OCI-LY7 (cell line): ENCODE measurements at regions not wholly inside any gene's neighbourhood (a gene's known extent, or its start where the extent isn't known, plus 50 kb on each side); places are given as distances from the start of the nearest gene placed in this dataset.

Experiments used
- BruUV-seq: library from RNA; stranded (reverse); fragments of 400-500 nt; replicated peaks from 2 replicates; lab custom pipeline; 2021; lab: Mats Ljungman, UMichigan
- CTCF ChIA-PET: fragments of 300-600 bp; sonication (Branson Sonifier 250); formaldehyde crosslinking; loops from one replicate; lab custom pipeline; 2022; ENCODE audit warnings: antibody characterized with exemption; ENCODE audit not compliant: unreplicated experiment; lab: Charles Lee
- POLR2A ChIA-PET: fragments of 300-600 bp; sonication (Branson Sonifier 250); formaldehyde crosslinking; loops from one replicate; lab custom pipeline; 2022; ENCODE audit warnings: antibody characterized with exemption; lab: Charles Lee
- DNase-seq: peaks from one replicate; pipeline ENCODE4 v3.0.0-alpha.2; 2015; ENCODE audit warnings: low spot score
- H2AFZ ChIP-seq: fragments of 200-600 bp; sonication (generic), shearing (Covaris generic); 2 replicates; pipeline ENCODE4 v1.6.1; 2014; ENCODE audit warnings: mild to moderate bottlenecking, antibody characterized with exemption, low read length, moderate library complexity
- H3K27ac ChIP-seq: fragments of 200-600 bp; sonication (generic); 2 replicates; pipeline ENCODE4 v1.5.1; 2014; ENCODE audit warnings: mixed run types, low read depth, mild to moderate bottlenecking, moderate library complexity, low read length, inconsistent platforms; ENCODE audit not compliant: poor library complexity, severe bottlenecking
- H3K36me3 ChIP-seq: fragments of 200-600 bp; sonication (generic); 2 replicates; pipeline ENCODE4 v1.6.1; 2014; ENCODE audit warnings: mild to moderate bottlenecking, antibody characterized with exemption, low read length, moderate library complexity, mixed read lengths; ENCODE audit not compliant: insufficient read depth
- H3K4me1 ChIP-seq: fragments of 200-600 bp; sonication (generic); 2 replicates; pipeline ENCODE4 v1.5.1; 2014; ENCODE audit warnings: mild to moderate bottlenecking, low read length; ENCODE audit not compliant: insufficient read depth, poor library complexity, severe bottlenecking
- H3K4me2 ChIP-seq: fragments of 200-600 bp; sonication (generic); 2 replicates; pipeline ENCODE4 v1.6.1; 2014; ENCODE audit warnings: mild to moderate bottlenecking, low read length
- H3K4me3 ChIP-seq: fragments of 200-600 bp; sonication (generic); 2 replicates; pipeline ENCODE4 v1.5.1; 2014; ENCODE audit warnings: mild to moderate bottlenecking, low read depth, low read length; ENCODE audit not compliant: poor library complexity, severe bottlenecking
- H3K79me2 ChIP-seq: fragments of 200-600 bp; sonication (generic); 2 replicates; pipeline ENCODE4 v1.6.1; 2016; ENCODE audit warnings: low read depth, mild to moderate bottlenecking, low read length, moderate library complexity, mixed read lengths; ENCODE audit not compliant: insufficient read depth
- H3K9me2 ChIP-seq: fragments of 200-600 bp; sonication (generic); 2 replicates; pipeline ENCODE4 v1.6.1; 2016; ENCODE audit warnings: mild to moderate bottlenecking, low read length, mixed read lengths; ENCODE audit not compliant: insufficient read depth
- H3K9me3 ChIP-seq: fragments of 200-600 bp; sonication (generic); 2 replicates; pipeline ENCODE4 v1.6.1; 2014; ENCODE audit warnings: mild to moderate bottlenecking, mixed run types, low read length, mixed read lengths
- H4K20me1 ChIP-seq: fragments of 200-600 bp; sonication (generic); 2 replicates; pipeline ENCODE4 v1.6.1; 2014; ENCODE audit warnings: mild to moderate bottlenecking, antibody characterized with exemption, low read length, moderate library complexity, mixed read lengths; ENCODE audit not compliant: insufficient read depth
- EZH2phosphoT487 ChIP-seq: fragments of 200-600 bp; sonication (generic); IDR thresholded peaks from 2 replicates; pipeline ENCODE4 v1.6.1; 2018; ENCODE audit warnings: low read depth, borderline replicate concordance, mild to moderate bottlenecking, mixed run types, antibody characterized with exemption, low read length, moderate library complexity, mixed read lengths
- intact Hi-C: fragments of 100-400 bp; cut with micrococcal nuclease; formaldehyde crosslinking; loops from one replicate; pipeline ENCODE4 v1.10.0; 2022; ENCODE audit not compliant: unreplicated experiment
- TF ChIP-seq, protein P1 (sequence below): fragments of 200-600 bp; sonication (generic); conservative IDR thresholded peaks from 2 replicates; pipeline ENCODE4 v1.5.1; 2014; ENCODE audit warnings: mild to moderate bottlenecking, antibody characterized with exemption, low read length, moderate library complexity, mixed read lengths

DNA sequence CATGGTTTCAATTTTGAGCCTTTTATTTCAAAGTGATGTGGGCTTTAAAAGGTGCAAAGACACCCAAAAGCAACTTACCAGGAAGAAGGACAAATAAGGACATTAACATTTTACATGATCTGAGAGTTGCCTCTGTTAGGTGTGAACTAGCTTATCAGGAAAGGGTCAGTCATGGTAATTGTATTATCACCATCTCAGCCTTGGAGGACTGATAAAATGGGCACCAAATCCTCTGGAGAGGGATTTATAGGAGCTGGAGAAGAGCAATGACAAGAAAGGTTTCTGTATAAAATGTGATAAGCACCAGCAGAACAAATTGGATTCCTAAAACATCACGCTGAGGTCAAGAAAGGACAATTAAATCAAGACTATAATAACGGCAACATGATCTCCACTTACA is 217.7 kb upstream of the PRICKLE1 start:
- H3K4me2 ChIP-seq, result no peak overlapping the region
- no TSS peak for BruUV-seq
- TF ChIP-seq, protein P1, sequence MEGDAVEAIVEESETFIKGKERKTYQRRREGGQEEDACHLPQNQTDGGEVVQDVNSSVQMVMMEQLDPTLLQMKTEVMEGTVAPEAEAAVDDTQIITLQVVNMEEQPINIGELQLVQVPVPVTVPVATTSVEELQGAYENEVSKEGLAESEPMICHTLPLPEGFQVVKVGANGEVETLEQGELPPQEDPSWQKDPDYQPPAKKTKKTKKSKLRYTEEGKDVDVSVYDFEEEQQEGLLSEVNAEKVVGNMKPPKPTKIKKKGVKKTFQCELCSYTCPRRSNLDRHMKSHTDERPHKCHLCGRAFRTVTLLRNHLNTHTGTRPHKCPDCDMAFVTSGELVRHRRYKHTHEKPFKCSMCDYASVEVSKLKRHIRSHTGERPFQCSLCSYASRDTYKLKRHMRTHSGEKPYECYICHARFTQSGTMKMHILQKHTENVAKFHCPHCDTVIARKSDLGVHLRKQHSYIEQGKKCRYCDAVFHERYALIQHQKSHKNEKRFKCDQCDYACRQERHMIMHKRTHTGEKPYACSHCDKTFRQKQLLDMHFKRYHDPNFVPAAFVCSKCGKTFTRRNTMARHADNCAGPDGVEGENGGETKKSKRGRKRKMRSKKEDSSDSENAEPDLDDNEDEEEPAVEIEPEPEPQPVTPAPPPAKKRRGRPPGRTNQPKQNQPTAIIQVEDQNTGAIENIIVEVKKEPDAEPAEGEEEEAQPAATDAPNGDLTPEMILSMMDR, result no peak
- no peak for TF ChIP-seq EZH2phosphoT487
- POLR2A ChIA-PET, result interaction anchor here (0.9 kb wide), 1 partner anchor 378 kb away, joined by 3 read pairs; no protein-coding TSS in a partner anchor
- no peak for DNase-seq
- H3K9me3 ChIP-seq, result no peaks in the 10 kb centered on the region
- H3K4me1 ChIP-seq, result no peaks in the 10 kb centered on the region
- H3K36me3 ChIP-seq, result no peaks in the 10 kb centered on the region
- H3K9me2 ChIP-seq, result no peaks in the 10 kb centered on the region
- no peaks in the 10 kb centered on the region for H4K20me1 ChIP-seq
- no peak overlapping the region for H3K4me3 ChIP-seq
- no peak overlapping the region for H2AFZ ChIP-seq
- CTCF ChIA-PET, result no interaction called here
- intact Hi-C loops, result no loop called here
- H3K79me2 ChIP-seq, result no peaks in the 10 kb centered on the region
- H3K27ac ChIP-seq, result no peak overlapping the region

DNA sequence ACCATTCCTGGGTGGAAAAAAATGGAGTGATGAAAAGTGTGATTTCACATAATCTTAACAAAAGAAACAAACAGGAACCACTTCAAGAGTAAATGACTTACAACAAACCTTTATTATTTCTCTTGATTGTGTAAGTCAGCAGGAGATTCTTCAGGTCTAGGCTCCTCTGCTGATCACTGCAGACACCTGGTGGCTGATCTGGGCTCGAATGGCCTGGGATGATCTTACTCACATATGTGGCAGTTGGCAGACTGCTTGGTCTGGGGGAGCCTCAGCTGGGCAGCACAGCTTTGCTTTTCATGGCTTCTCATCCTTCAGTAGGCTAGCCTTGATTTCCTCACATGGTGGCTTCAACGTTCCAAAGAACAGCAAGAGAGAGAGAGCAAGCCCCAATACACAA is 215.4 kb upstream of the PRICKLE1 start:
- Histone ChIP-seq H4K20me1 (no peaks in the 10 kb centered on the region), H2AFZ (no peak overlapping the region), H3K9me2 (no peaks in the 10 kb centered on the region), H3K27ac (no peak overlapping the region), H3K4me2 (no peak overlapping the region), H3K79me2 (no peaks in the 10 kb centered on the region), H3K4me3 (no peak overlapping the region), H3K4me1 (no peaks in the 10 kb centered on the region), H3K9me3 (no peaks in the 10 kb centered on the region), H3K36me3 (no peaks in the 10 kb centered on the region)
- POLR2A ChIA-PET, result no interaction called here
- no TSS peak for BruUV-seq
- intact Hi-C loops, result no loop called here
- CTCF ChIA-PET, result no interaction called here
- DNase-seq, result no peak
- TF ChIP-seq, protein P1, result no peak
- TF ChIP-seq EZH2phosphoT487, result no peak

DNA sequence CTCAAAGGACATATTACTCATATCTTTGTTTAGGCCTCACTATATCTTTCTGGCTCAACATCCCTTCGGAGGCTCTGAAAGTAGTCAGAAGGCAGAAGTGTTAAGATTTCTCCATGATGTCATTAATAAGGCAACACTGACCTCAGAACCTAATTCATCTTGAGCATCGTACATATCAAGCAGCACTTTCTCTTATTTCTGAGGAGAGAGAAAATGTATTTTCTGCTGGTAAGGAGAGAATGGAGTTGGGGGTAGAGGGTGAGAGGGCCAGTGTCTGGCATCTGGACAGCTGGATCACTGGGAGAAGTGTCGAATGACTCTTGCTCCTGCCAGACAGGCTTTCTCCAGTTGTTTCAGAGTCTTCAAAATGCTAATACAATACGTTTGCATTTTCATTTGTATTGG is 213.2 kb upstream of the PRICKLE1 start:
- no TSS peak for BruUV-seq

More for the DNA sequence above, 213.2 kb upstream of the PRICKLE1 start:
- no peak overlapping the region for H3K27ac ChIP-seq
- H3K79me2 ChIP-seq, result no peaks in the 10 kb centered on the region
- H3K4me1 ChIP-seq, result no peaks in the 10 kb centered on the region
- intact Hi-C loops, result no loop called here
- no peaks in the 10 kb centered on the region for H4K20me1 ChIP-seq
- H3K4me3 ChIP-seq, result no peak overlapping the region
- DNase-seq, result no peak
- H3K4me2 ChIP-seq, result no peak overlapping the region
- ChIA-PET CTCF (no interaction called here), POLR2A (interaction anchor here (1.0 kb wide), 1 partner anchor 9 kb away, joined by 3 read pairs; no protein-coding TSS in a partner anchor)
- no peaks in the 10 kb centered on the region for H3K36me3 ChIP-seq
- H3K9me2 ChIP-seq, result no peaks in the 10 kb centered on the region
- TF ChIP-seq, protein P1, result no peak
- no peak for TF ChIP-seq EZH2phosphoT487
- H3K9me3 ChIP-seq, result no peaks in the 10 kb centered on the region
- H2AFZ ChIP-seq, result no peak overlapping the region
